ENCODE measurements at regions not wholly inside any gene's neighbourhood (a gene's known extent, or its start where the extent isn't known, plus 50 kb on each side); places are given as distances from the start of the nearest gene placed in this dataset.

GRCh38 chr16:64659866-64660265, 462.0 kb downstream of the CDH11 start:
- no peak for ATAC-seq
- Histone ChIP-seq H3K9me3 (replicated peaks; ENCODE audit: control insufficient read depth, insufficient read depth, low read length) (no peaks in the 10 kb centered on the region), H3K79me2 (ENCODE audit: control insufficient read depth, insufficient read depth, low read length) (no peaks in the 10 kb centered on the region), H2AFZ (ENCODE audit: control insufficient read depth, low read depth, low read length) (no peak overlapping the region), H3K9ac (ENCODE audit: control insufficient read depth, insufficient read depth, low read length) (no peak overlapping the region), H3K4me1 (ENCODE audit: control insufficient read depth, insufficient read depth, low read length) (no peaks in the 10 kb centered on the region), H3K36me3 (ENCODE audit: control insufficient read depth in 2 of 2, insufficient read depth in 2 of 2, low read length in 1 of 2) (no peaks in the 10 kb centered on the region), H3K27ac (ENCODE audit: control insufficient read depth, insufficient read depth) (no peak overlapping the region), H3K4me2 (ENCODE audit: control insufficient read depth, insufficient read depth) (no peak overlapping the region), H3K27me3 (replicated peaks in 1 of 2; ENCODE audit: control insufficient read depth in 2 of 2, insufficient read depth in 2 of 2, low read length in 1 of 2) (no peaks in the 10 kb centered on the region), H3K4me3 (no peak overlapping the region), H4K20me1 (ENCODE audit: control insufficient read depth, insufficient read depth) (no peaks in the 10 kb centered on the region)
- no peak for TF ChIP-seq ZBED1 (IDR thresholded peaks at IDR 0.05; ENCODE audit: borderline replicate concordance)
- TF ChIP-seq NR2C2 (IDR thresholded peaks at IDR 0.05; ENCODE audit: borderline replicate concordance, control insufficient read depth, insufficient read length, low read depth), result no peak
- TF ChIP-seq NR2C1 (IDR thresholded peaks at IDR 0.05), result no peak
- no peak for TF ChIP-seq ATF2 (IDR thresholded peaks at IDR 0.05; ENCODE audit: low read length)
- TF ChIP-seq HCFC1 (IDR thresholded peaks at IDR 0.05; ENCODE audit: low read length), result no peak
- TF ChIP-seq PAX5 (IDR thresholded peaks at IDR 0.05; ENCODE audit: borderline replicate concordance, low read depth, low read length), result no peak
- no peak for TF ChIP-seq CREB1 (IDR thresholded peaks at IDR 0.05; ENCODE audit: low read depth)
- TF ChIP-seq IRF5 (IDR thresholded peaks at IDR 0.05; ENCODE audit: borderline replicate concordance), result no peak
- no peak for TF ChIP-seq FOXM1 (IDR thresholded peaks at IDR 0.05; ENCODE audit: low read depth, low read length)
- SMC1A ChIA-PET (ENCODE audit: uncharacterized antibody, unreplicated experiment), result interaction anchor here (0.8 kb wide), 1 partner anchor 40 kb away, joined by 3 read pairs; no protein-coding TSS in a partner anchor
- BruUV-seq (replicated peaks), result no TSS peak
- WGBS (ENCODE audit: insufficient coverage, insufficient replicate concordance, low lambda C conversion rate, missing lambda C conversion rate), result 0% methylated on average over 1 of the region's 1 CpG
- intact Hi-C loops (cut with micrococcal nuclease; ENCODE audit: unreplicated experiment) (no loop called here), in situ Hi-C loops (cut with MboI) (no loop called here)
- POLR2A ChIA-PET, result no interaction called here
- CTCF ChIA-PET, result no interaction called here
- RAD21 ChIA-PET (ENCODE audit: unreplicated experiment), result no interaction called here
- FAIRE-seq, result no peak
- no peak for DNase-seq (ENCODE audit: low read depth, low spot score)
